GM12878 (cell line): ENCODE measurements at regions not wholly inside any gene's neighbourhood (a gene's known extent, or its start where the extent isn't known, plus 50 kb on each side); places are given as distances from the start of the nearest gene placed in this dataset.

Experiments
- ATAC-seq: fragments of 200-7000 bp; cut with Tn5 transposase; 3 replicates; pipeline ENCODE4 v1.9.1; 2020; ENCODE audit warnings: mild to moderate bottlenecking, moderate library complexity
- BruUV-seq: library from RNA; stranded (reverse); fragments of 400-500 nt; replicated peaks from 2 replicates; lab custom pipeline; 2021; lab: Mats Ljungman, UMichigan
- CTCF ChIA-PET: fragments of 300-600 bp; sonication (Branson Sonifier 250); formaldehyde crosslinking; extraction: SDS; loops from one replicate; lab custom pipeline; 2021; ENCODE audit warnings: inconsistent platforms; lab: Yijun Ruan, JAX
- POLR2A ChIA-PET: fragments of 350-600 bp; formaldehyde crosslinking; extraction: SDS; loops from one replicate; lab custom pipeline; 2021; ENCODE audit warnings: inconsistent platforms; lab: Charles Lee
- RAD21 ChIA-PET: fragments of 300-600 bp; sonication (Branson Sonifier 250); formaldehyde crosslinking; loops from one replicate; lab custom pipeline; 2023; ENCODE audit warnings: antibody characterized with exemption; ENCODE audit not compliant: unreplicated experiment; lab: Charles Lee
- SMC1A ChIA-PET: fragments of 300-600 bp; sonication (Branson Sonifier 250); formaldehyde crosslinking; loops from one replicate; lab custom pipeline; 2023; ENCODE audit not compliant: unreplicated experiment, uncharacterized antibody; lab: Charles Lee
- DNase-seq: peaks from one replicate; pipeline ENCODE4 v3.0.0-alpha.2; 2011; ENCODE audit warnings: low read depth, low spot score
- FAIRE-seq: peaks from 3 replicates; lab custom pipeline; 2011; peaks lifted over from hg19 to GRCh38; lab: Jason Lieb, UNC
- H2AFZ ChIP-seq: 2 replicates; pipeline ENCODE4 v1.6.0; 2011; ENCODE audit warnings: low read depth, low read length, control low read depth; ENCODE audit not compliant: control insufficient read depth
- H3K27ac ChIP-seq: 2 replicates; pipeline ENCODE4 v1.5.1; 2011; ENCODE audit warnings: control low read depth; ENCODE audit not compliant: control insufficient read depth, insufficient read depth
- H3K27me3 ChIP-seq, 2 experiments: replicated peaks in 1 of 2; 2 replicates each; pipeline versions ENCODE4 v1.6.0 to v1.6.1; 2011; ENCODE audit warnings: low read length in 1 of 2; ENCODE audit not compliant: control insufficient read depth in 2 of 2, insufficient read depth in 2 of 2
- H3K36me3 ChIP-seq, 2 experiments: 2 replicates each; pipeline ENCODE4 v1.5.1; 2011; ENCODE audit warnings: low read length in 1 of 2; ENCODE audit not compliant: control insufficient read depth in 2 of 2, insufficient read depth in 2 of 2
- H3K4me1 ChIP-seq: 2 replicates; pipeline ENCODE4 v1.6.1; 2011; ENCODE audit warnings: mild to moderate bottlenecking, low read length, moderate library complexity, mixed read lengths; ENCODE audit not compliant: control insufficient read depth, insufficient read depth
- H3K4me2 ChIP-seq: 2 replicates; pipeline ENCODE4 v1.6.0; 2011; ENCODE audit warnings: control low read depth; ENCODE audit not compliant: control insufficient read depth, insufficient read depth
- H3K4me3 ChIP-seq: fragments of 200-600 bp; sonication (generic); 2 replicates; pipeline ENCODE4 v1.5.1; 2016
- H3K79me2 ChIP-seq: 2 replicates; pipeline ENCODE4 v1.6.0; 2011; ENCODE audit warnings: low read length; ENCODE audit not compliant: control insufficient read depth, insufficient read depth
- H3K9ac ChIP-seq: 2 replicates; pipeline ENCODE4 v1.8.0; 2011; ENCODE audit warnings: low read length, control low read depth, mixed read lengths; ENCODE audit not compliant: control insufficient read depth, insufficient read depth
- H3K9me3 ChIP-seq: replicated peaks from 3 replicates; pipeline ENCODE4 v1.5.1; 2011; ENCODE audit warnings: mild to moderate bottlenecking, low read length; ENCODE audit not compliant: control insufficient read depth, insufficient read depth
- H4K20me1 ChIP-seq: 2 replicates; pipeline ENCODE4 v1.6.0; 2011; ENCODE audit not compliant: control insufficient read depth, insufficient read depth
- CBFB ChIP-seq: IDR thresholded peaks from 2 replicates; pipeline ENCODE4 v1.6.1; 2016; ENCODE audit warnings: antibody characterized with exemption, low read depth
- CBX3 ChIP-seq: fragments of 200-600 bp; sonication (generic); IDR thresholded peaks from 2 replicates; pipeline ENCODE4 v1.6.1; 2016; ENCODE audit warnings: low read depth, borderline replicate concordance
- CBX5 ChIP-seq: sonication (generic); IDR thresholded peaks from 2 replicates; pipeline ENCODE4 v1.6.1; 2016; ENCODE audit warnings: low read depth, moderate library complexity, mild to moderate bottlenecking, inconsistent platforms
- CEBPB ChIP-seq, 2 experiments: fragments of 150-350 bp in 1 of 2; IDR thresholded peaks; 2 replicates each; pipeline ENCODE4 v1.6.1; 2012 to 2014; ENCODE audit warnings: low read depth in 2 of 2, low read length in 2 of 2, borderline replicate concordance in 1 of 2, inconsistent platforms in 1 of 2
- CREM ChIP-seq: IDR thresholded peaks from 2 replicates; pipeline ENCODE4 v1.6.1; 2014; ENCODE audit warnings: antibody characterized with exemption, low read depth
- KDM1A ChIP-seq: fragments of 200-600 bp; sonication (generic); IDR thresholded peaks from 2 replicates; pipeline ENCODE4 v1.6.1; 2016; ENCODE audit warnings: borderline replicate concordance
- PAX8 ChIP-seq: fragments of 450-650 bp; IDR thresholded peaks from 2 replicates; pipeline ENCODE4 v1.6.1; 2017; ENCODE audit warnings: mild to moderate bottlenecking, moderate library complexity
- RCOR1 ChIP-seq: conservative IDR thresholded peaks from 2 replicates; pipeline ENCODE4 v1.6.1; 2012; ENCODE audit warnings: low read depth, low read length, improper control_type of control experiment
- REST ChIP-seq: IDR thresholded peaks from 2 replicates; pipeline ENCODE4 v1.6.1; 2012; ENCODE audit warnings: mild to moderate bottlenecking, low read depth, low read length
- ZBTB11 ChIP-seq: fragments of 450-650 bp; formaldehyde crosslinking; IDR thresholded peaks from 2 replicates; pipeline ENCODE4 v1.5.0; 2022; ENCODE audit warnings: mild to moderate bottlenecking, missing genetic modification characterization
- ZNF207 ChIP-seq: fragments of 450-650 bp; IDR thresholded peaks from 2 replicates; pipeline ENCODE4 v1.6.1; 2014; ENCODE audit warnings: antibody characterized with exemption, mild to moderate bottlenecking, borderline replicate concordance
- ZNF24 ChIP-seq: fragments of 450-650 bp; IDR thresholded peaks from 2 replicates; pipeline ENCODE4 v1.6.1; 2017; ENCODE audit warnings: antibody characterized with exemption, mild to moderate bottlenecking
- ZNF592 ChIP-seq: fragments of 450-650 bp; IDR thresholded peaks from 2 replicates; pipeline ENCODE4 v1.6.1; 2017; ENCODE audit warnings: mild to moderate bottlenecking, moderate library complexity
- WGBS: methylation state at CpG from one replicate; pipeline ENCODE4 v1.1.6; 2016; ENCODE audit warnings: low lambda C conversion rate; ENCODE audit not compliant: insufficient replicate concordance, insufficient coverage; ENCODE audit errors: missing lambda C conversion rate; 5-methylcytosine and 5-hydroxymethylcytosine counted together
- in situ Hi-C: fragments of 300-500 bp; cut with MboI; formaldehyde crosslinking; loops from 9 replicates; pipeline ENCODE4 v1.14.3; 2018; ENCODE audit warnings: mixed read lengths
- intact Hi-C: fragments of 100-400 bp; cut with micrococcal nuclease; formaldehyde crosslinking; loops from one replicate; pipeline ENCODE4 v1.14.2; 2022; ENCODE audit not compliant: unreplicated experiment

GRCh38 chr6:21745543-21746337 is 152.2 kb downstream of the SOX4 start:
- no peak overlapping the region for H3K9ac ChIP-seq
- no peak overlapping the region for H2AFZ ChIP-seq
- BruUV-seq, result no TSS peak
- DNase-seq (no peak), ATAC-seq (no peak), FAIRE-seq (no peak)
- H3K4me1 ChIP-seq, result no peaks in the 10 kb centered on the region
- ChIA-PET RAD21 (interaction anchor here (0.7 kb wide), 1 partner anchor 18 kb away, joined by 3 read pairs; no protein-coding TSS in a partner anchor), POLR2A (no interaction called here), CTCF (interaction anchor here (0.9 to 1.3 kb wide), 2 partner anchors 8 to 44 kb away, joined by 3 read pairs; no protein-coding TSS in a partner anchor), SMC1A (no interaction called here)
- no peaks in the 10 kb centered on the region for H3K79me2 ChIP-seq
- H3K9me3 ChIP-seq, result no peaks in the 10 kb centered on the region
- H3K36me3 ChIP-seq, result no peaks in the 10 kb centered on the region
- H4K20me1 ChIP-seq, result no peaks in the 10 kb centered on the region
- WGBS, result 62% methylated on average over 11 of the region's 11 CpGs
- intact Hi-C loops, result no loop called here
- H3K4me2 ChIP-seq, result no peak overlapping the region
- no peak overlapping the region for H3K27ac ChIP-seq
- no peaks in the 10 kb centered on the region for H3K27me3 ChIP-seq
- H3K4me3 ChIP-seq, result no peak overlapping the region
- in situ Hi-C loops, result no loop called here
- TF ChIP-seq REST (no peak), KDM1A (no peak), CBX3 (no peak), CBX5 (no peak), PAX8 (no peak), ZNF207 (no peak), ZBTB11 (no peak), CREM (no peak), RCOR1 (no peak), ZNF24 (no peak), CEBPB (IDR thresholded peaks at IDR 0.05; ENCODE audit: borderline replicate concordance in 1 of 2, low read depth in 2 of 2, low read length in 2 of 2) (no peak), CBFB (no peak), ZNF592 (no peak)
